ENCODE measurements at regions not wholly inside any gene's neighbourhood (a gene's known extent, or its start where the extent isn't known, plus 50 kb on each side); places are given as distances from the start of the nearest gene placed in this dataset.

DNA sequence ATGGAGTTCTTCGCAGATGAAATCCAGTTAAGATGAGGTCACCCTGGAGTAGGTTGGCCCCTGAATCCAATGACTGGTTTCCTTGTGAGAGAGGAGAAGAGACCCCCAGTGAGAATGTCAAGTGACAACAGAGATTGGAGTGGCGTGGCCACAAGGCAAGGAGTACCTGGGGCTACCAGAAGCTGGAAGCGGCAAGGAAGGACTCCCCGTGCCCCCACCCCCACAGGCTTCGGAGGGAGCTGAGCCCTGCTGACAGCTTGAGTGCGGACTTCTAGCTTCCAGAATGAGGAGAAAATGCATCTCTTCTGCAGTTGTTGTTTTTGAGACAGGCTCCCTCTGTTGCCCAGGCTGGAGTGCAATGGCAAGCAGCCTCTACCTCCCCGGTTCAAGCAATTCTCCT, 78.0 kb upstream of the HPCAL1 start:
- TF ChIP-seq CTCF (conservative IDR thresholded peaks at IDR 0.05 in 1 of 2, IDR thresholded peaks at IDR 0.05 in 1 of 2; ENCODE audit: low read depth in 1 of 2, low read length in 2 of 2) (no peak), EZH2 (IDR thresholded peaks at IDR 0.05; ENCODE audit: low read length, missing control alignments) (no peak)
